ENCODE measurements at regions not wholly inside any gene's neighbourhood (a gene's known extent, or its start where the extent isn't known, plus 50 kb on each side); places are given as distances from the start of the nearest gene placed in this dataset.

DNA sequence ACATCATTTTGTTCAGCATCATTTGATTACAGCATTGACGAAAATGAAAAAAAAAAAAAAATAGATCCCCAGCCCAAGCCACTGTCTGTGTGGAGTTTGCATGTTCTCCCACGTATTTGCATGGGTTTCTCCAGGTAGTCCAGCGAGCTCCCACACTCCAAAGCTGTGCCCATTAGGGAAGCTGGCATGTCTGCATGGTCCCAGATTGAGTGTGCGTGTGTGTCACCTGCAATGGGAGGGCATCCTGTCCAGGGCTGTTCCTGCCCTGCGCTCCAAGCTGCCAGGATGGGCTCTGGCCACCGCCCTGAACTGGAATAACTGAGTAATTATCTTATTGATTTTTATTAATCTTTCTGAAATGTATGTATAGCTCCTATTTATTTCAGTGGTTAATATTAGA is 88.6 kb downstream of the KLF12 start:
- in situ Hi-C loops (cut with HindIII; ENCODE audit: low sequenced_read_pairs), result no loop called here

DNA sequence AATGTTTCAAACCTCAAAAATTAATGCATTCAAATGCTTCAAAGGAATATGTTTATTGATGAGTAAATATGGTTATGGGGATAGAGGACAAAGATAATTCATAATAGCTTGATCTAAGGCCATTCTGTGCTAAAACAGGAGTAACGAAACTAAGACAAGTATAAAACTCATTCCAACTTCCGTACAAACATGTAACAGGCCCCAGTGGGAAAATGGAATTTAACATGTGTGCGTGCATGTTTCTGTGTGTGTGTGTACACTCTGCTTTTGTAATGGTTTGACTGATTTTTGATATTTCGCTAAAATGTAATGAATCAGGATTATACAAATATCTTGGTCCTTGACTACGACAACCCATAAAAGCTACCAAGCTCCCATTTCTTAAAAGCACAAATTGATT is 91.0 kb downstream of the KLF12 start:
- in situ Hi-C loops (cut with HindIII; ENCODE audit: low sequenced_read_pairs), result no loop called here

DNA sequence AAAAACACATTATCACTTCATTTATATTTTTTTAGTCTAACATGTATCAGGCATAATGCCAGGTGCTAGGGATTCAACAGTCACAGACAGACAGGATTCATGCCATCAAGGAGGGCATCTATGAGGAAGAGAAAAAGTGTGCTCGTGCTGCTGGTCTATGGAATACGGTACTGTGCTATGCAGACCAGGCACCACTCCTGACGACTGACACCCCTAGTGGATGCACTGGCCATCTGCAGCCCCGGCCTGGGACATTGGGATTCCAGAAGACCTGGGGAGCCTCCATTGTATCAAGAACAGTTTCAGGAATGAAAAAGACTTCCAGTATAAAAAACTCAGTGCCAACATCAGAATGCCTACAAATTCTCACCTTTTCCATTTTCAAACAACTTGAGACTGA is 94.0 kb downstream of the KLF12 start:
- in situ Hi-C loops (cut with HindIII; ENCODE audit: low sequenced_read_pairs), result no loop called here

DNA sequence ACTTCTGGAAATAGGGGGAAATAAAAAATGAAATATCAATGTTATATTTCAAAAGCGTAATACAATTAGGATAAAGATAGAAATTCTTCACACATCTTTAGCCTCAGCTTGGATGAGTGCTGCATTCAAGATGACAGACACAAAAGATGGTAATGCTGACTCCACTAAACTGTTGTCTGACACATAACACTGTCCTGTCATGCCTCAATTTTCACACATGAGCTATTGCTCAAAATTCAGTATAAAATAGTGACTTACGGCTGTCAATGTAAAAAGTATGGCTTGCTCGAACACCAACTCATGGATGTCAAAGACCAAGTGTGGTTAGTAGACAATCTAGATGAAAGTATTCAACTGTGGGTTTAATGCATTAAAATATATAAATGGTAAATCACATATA is 94.5 kb downstream of the KLF12 start:
- in situ Hi-C loops (cut with HindIII; ENCODE audit: low sequenced_read_pairs), result no loop called here

DNA sequence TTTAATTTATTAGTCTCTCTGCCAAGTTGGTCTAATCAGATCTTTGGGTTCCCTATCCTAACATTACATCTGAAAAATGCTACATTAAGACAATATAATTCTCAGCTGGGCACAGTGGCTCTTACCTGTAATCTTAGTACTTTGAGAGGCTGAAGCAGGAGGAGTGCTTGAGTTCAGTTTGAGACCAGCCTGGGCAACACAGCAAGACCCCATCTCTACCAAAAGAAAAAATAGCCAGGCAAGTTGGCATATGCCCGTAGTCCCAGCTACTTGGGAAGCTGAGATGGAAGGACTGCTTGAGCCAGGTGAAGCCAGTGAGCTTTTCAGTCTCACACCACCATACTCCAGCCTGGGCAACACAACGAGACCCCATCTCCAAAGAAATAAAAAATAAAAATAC is 95.0 kb downstream of the KLF12 start:
- in situ Hi-C loops (cut with HindIII; ENCODE audit: low sequenced_read_pairs), result no loop called here

DNA sequence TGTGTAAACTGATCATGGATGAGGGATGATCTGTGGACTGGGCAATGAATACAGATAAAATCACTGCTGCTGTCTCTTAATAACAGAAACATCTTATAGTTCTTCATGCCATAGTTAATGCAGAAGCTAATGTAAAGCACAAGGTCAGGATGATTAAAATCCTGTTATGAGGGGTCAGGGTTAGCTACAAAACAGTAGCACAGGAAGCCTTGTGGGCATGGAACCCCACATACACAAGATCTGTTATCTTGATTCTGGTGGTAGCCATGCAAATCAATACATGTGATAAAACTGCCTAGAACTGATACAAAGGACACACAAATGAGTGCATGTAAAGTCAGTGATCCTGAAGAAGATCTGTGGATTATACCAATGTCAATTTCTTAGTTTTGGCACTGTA is 96.4 kb downstream of the KLF12 start:
- in situ Hi-C loops (cut with HindIII; ENCODE audit: low sequenced_read_pairs), result no loop called here

DNA sequence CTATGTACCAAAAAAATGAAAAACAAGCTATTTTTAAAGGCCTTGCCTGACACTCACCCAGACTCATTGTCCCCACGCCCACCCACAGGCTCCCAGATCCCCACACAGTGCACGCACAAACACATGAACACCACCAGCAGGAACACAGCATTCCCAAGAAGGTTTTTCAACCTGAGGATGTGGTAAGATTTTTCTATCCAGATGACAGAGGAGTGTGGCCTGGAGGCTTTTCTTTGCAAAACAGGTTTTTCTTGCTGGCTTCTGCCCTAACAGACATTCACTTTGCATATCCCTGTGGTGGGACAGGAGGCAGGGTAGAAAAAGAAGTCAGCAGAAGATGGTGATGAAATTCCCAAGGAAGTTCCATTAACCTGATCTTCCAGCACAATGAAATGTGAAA is 97.8 kb downstream of the KLF12 start:
- in situ Hi-C loops (cut with HindIII; ENCODE audit: low sequenced_read_pairs), result no loop called here

DNA sequence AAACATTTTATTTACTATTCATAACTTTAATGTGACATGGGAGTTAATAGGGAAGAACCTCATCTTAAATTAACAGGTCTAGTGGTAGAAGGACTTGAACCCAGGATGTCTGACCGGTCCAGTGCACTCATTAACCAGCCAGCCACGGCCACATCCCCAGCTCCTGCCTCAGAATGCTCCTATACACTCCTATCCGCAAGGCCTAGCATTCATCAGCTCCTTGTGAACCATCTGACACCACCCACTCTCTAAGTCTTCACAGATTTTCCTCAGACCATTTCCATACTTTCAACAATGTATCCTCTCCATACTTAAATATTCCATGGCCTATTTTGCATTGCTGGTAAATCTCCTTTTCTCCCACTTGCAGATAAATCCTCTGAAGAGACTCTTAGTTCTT is 98.3 kb downstream of the KLF12 start:
- in situ Hi-C loops (cut with HindIII; ENCODE audit: low sequenced_read_pairs), result no loop called here

DNA sequence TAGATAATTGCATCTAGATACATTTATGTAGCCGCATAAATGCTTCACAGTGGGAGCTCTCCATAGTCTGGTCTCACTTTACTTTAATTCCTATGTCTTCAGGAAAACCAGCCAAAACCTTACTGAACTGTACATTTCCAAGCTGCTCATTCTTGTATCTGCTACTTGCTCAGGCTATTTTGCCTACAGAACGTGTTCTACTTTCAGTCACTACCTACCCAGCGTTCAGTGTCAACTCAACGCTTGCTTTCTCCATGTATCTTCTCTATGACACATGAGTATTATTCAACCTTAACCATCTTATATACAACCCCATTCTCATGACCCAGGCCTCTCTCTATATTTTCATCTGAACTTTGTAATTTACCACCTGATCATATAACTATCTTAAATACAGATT is 101.9 kb downstream of the KLF12 start:
- in situ Hi-C loops (cut with HindIII; ENCODE audit: low sequenced_read_pairs), result no loop called here

DNA sequence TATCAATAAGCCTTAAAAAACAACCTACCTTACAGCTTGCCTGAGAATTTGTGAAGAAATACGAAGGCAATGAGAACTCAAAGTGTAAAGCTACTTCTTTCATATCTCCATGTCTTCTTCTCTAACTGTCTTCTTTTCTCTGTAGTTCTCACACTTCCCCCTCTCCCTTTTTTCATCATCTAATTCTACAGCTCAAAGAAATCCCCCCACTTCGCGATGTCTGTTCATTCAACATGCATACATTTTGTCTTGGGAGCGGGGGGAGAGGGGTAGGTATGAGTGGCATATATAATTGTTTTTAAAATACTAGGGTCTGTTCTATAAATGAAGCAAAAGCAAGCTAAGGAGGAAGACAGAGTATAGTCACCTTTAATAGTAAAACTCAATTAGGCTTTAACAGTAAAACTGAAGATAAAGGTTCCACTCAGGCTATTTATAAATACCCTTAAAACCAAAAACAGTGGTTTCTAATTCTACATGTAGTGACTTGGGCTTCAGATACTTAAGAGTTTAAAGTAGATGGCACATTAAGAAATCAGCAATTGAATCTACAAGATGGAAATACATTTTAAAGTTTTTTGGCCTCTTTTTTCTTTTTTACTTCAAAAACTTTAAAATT is 106.9 kb downstream of the KLF12 start:
- in situ Hi-C loops (cut with HindIII; ENCODE audit: low sequenced_read_pairs), result no loop called here

DNA sequence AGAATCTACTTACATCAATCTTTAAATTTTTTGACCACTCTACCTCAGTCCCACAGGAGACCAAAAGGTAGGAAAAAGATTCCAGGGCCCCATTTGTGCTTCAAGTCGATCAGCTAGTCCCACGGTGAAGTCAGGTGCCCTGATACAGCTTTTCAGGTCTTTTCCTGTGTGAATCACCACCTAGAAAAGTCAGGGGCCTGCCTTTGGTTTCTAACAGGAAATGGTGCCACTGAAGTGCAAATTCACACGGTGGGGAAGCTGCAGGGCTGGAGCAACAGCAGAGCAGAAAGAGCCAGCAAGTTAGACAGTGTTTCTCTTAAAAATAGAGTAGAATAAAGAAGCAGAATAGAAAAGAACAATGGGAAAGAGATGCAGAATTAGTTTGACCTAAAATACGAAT is 107.5 kb downstream of the KLF12 start:
- in situ Hi-C loops (cut with HindIII; ENCODE audit: low sequenced_read_pairs), result no loop called here

DNA sequence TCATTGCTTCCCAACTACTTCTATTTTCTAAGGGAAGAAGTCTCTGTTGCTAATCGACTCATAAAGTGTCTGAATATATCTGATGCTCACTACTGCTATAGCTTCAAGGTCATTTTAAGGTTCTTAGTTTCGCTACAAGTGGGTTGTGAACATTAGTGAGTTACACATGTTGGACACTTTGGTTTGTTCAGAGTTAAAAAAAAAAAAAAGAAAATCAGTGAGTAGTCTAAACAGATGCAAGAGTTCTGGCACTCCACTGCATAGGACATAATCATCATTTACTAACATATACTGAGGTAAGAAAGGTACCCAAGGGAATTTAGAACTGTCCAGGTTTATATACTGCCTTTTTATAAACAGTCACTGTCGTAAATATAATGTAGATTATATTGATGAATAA is 108.8 kb downstream of the KLF12 start:
- in situ Hi-C loops (cut with HindIII; ENCODE audit: low sequenced_read_pairs), result no loop called here

DNA sequence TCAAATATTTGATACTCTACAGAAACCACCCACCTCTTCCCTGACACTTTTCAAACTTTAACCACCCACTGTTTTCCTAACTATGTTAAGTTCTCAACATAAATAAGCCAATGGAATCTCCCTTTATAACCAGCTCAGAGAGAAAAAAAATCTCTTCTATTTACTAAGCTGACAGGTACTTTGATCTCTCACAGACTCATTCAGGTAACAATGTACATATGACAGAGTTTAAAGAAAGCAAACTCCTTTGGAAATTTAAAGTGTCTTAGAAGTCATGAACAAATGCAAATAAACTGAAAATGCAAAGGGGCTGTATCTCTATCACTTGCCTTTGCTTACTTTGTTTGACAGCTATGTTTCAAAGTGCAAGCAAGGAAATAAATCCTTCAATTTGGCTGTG is 109.3 kb downstream of the KLF12 start:
- in situ Hi-C loops (cut with HindIII; ENCODE audit: low sequenced_read_pairs), result no loop called here

DNA sequence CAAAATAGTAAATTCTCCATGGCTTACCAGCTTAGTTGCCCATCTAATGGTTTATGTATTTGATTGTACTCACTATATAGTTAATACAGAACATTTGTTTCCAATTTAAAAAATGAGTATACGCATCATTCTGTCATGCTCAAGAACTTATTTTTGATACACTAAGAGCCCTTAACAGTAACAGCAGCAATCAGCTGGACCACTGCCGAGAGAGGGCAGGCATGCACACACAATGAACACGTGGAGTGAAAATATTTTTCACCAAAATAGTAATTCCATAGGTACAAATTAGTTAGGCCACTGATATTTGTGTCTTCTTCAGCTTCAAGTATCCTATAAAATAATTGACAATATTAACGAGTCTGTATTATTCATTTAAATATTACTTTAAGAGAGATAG is 109.9 kb downstream of the KLF12 start:
- in situ Hi-C loops (cut with HindIII; ENCODE audit: low sequenced_read_pairs), result no loop called here

DNA sequence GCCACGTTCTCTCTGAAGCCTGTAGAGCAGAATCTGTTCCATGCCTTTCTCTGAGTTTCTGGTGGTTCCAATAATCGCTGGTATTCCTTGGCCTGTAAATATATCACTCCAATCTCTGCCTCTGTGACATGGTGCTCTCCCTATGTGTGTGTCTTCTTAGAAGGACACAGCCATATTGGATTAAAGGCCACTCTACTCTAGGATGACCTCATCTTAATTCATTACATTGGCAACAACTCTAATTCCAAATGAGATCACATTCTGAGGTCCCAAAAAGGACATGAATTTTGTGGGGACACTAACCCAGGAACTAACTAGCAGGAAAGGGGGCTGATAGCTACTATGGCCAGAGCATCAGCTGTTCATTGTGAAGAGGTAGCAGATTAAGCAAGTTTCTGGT is 110.7 kb downstream of the KLF12 start:
- in situ Hi-C loops (cut with HindIII; ENCODE audit: low sequenced_read_pairs), result no loop called here

DNA sequence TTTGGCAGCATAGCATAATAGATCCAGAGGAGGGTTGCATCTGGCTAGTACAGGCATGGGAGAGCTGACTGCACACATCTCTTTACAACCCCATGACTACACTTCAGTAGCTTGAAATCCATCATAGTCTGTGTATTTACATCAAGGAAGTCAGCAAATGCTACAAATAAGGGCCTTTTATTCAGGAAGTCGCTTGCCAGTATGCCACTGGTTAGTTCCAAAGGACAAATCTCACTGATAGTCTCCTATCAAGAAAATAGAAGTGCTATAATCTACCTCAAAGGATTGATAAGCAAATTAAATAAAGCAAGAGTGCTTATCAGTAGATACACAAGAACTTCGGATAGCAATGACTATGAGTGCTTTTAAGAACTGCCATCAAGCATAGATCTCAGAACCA is 112.7 kb downstream of the KLF12 start:
- in situ Hi-C loops (cut with HindIII; ENCODE audit: low sequenced_read_pairs), result no loop called here

DNA sequence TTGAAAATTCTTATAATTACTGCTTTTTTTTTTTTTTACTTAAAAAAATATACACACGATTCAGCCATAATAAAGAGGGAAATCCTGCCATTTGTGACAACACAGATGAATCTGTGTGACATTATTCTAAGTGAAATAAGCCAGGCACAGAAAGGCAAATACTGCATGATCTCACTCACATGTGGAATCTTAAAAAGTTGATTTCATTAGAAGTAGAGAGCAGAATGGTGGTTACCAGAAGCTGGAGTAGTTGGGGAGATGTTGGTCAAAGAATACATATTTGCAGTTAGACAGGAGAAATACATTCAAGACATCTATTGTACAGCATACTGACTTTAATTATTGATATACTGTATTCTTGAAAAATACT is 116.2 kb downstream of the KLF12 start:
- in situ Hi-C loops (cut with HindIII; ENCODE audit: low sequenced_read_pairs), result loop anchor here (5.0 kb wide), 1 partner anchor 66 kb away; no protein-coding TSS in a partner anchor

DNA sequence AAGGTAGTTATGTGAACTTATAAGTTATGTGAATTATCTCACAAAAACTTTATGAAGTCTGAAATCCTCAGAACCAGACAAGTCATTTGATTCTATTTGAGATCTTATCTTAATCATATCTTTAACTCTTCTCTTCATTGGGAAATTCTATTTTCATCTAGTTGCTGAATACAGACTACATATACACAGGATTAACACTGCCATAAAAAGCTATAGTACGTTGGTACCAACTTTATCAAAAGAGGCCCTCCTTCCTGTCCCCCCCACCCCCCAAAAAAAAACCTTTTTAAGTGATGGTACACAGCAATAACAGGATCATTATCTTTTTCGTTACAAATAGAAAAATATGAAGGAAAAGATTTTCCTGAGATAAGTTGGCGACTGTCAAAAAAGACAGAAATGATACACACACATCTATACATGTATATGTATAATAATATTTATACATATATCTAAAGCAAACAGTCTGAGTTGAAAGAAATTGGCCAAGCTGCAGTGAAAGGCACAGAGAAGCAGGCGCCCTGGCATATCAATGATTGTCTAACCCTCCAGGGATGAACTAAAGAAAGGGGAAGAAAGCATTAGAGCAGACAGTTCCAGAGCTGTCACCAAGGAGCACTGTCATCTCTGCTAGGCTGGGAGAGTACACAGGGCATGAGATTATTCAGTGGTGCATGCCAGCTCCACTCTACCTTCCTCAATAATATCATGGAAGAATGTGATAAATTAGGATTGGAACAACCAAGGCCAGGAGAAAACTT is 116.7 kb downstream of the KLF12 start:
- in situ Hi-C loops (cut with HindIII; ENCODE audit: low sequenced_read_pairs), result loop anchor here (5.0 kb wide), 1 partner anchor 65 kb away; no protein-coding TSS in a partner anchor

DNA sequence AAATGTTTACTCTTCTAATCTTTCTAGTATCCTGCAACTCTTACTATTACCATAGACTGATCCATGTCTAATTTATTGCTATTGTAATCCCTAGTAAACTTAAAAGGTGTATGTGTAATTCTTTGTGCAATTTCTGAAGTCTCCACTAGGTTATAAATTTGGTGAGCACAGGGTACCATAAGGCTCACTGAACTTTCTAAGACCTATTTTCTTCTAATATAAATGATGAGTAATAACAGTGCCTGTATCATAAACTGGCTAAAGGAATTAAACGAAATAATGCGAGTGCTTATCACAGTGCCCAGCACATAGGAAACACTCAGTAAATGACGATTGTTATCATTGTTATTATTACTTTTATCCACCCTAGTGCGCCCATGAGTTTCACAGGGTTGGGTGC is 119.1 kb downstream of the KLF12 start:
- in situ Hi-C loops (cut with HindIII; ENCODE audit: low sequenced_read_pairs), result loop anchor here (5.0 kb wide), 1 partner anchor 63 kb away; no protein-coding TSS in a partner anchor

DNA sequence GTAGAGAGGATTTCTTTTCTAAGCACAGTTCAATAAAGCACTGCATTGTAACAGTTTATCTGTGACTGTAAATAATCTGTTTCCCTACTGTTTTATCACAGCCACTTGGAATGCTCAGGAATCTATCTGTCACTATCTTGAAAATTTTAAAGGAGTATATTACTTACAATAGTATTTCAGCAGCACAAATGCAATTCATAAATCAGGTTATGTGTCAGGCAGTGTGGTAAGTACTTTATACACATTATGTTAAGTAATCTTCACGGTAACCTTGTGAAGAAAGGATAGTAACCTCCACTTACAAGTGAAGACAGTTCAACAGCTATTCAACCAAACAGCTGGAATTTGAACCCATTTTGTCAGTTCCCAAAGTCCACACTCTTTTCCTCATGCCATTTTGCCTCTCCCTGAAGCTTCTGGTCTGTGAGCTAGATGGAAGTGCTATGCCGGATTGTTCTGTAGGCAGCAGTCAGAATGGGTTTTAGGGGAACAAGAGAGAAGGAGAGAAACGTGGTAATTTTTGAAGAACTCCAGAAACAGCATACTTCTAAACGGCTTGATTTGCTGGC is 125.0 kb downstream of the KLF12 start:
- in situ Hi-C loops (cut with HindIII; ENCODE audit: low sequenced_read_pairs), result no loop called here

DNA sequence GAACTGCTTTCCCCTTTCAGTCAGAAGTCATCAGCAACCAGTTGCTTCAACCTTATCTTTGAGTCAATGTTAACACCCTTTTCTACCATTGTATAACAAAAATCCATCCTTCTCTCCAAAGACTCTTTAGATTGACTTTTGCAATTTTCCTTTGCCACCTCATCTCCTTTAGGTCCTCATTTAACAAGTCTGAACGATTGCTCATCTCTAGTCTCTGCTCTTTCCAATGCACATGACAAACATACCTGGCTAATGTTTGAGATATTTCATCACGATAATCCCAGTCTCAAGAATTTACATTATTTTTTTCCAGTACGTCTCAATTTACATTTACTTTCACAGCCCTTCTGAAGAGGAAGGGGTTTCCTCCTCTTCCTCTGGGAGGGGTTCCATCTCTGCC is 127.5 kb downstream of the KLF12 start:
- in situ Hi-C loops (cut with HindIII; ENCODE audit: low sequenced_read_pairs), result no loop called here
